OCI-LY1 (cell line): ENCODE measurements at regions not wholly inside any gene's neighbourhood (a gene's known extent, or its start where the extent isn't known, plus 50 kb on each side); places are given as distances from the start of the nearest gene placed in this dataset.

Source experiments
- H2AFZ ChIP-seq: fragments of 200-600 bp; sonication (generic), shearing (Covaris generic); 2 replicates; pipeline ENCODE4 v1.6.0; 2014; ENCODE audit warnings: antibody characterized with exemption, mild to moderate bottlenecking, low read length
- H3F3A ChIP-seq: fragments of 200-600 bp; sonication (generic), shearing (Covaris generic); 2 replicates; pipeline ENCODE4 v1.6.0; 2014; ENCODE audit warnings: mild to moderate bottlenecking, antibody characterized with exemption, low read length, moderate library complexity; ENCODE audit not compliant: insufficient read depth
- H3K27ac ChIP-seq: fragments of 200-600 bp; sonication (generic); 2 replicates; pipeline ENCODE4 v1.5.1; 2014; ENCODE audit warnings: low read length, mixed run types, mild to moderate bottlenecking, low read depth; ENCODE audit not compliant: poor library complexity, severe bottlenecking
- H3K27me3 ChIP-seq: fragments of 200-600 bp; sonication (generic); 2 replicates; pipeline ENCODE4 v1.6.0; 2014; ENCODE audit warnings: antibody characterized with exemption, mild to moderate bottlenecking, low read length, moderate library complexity; ENCODE audit not compliant: insufficient read depth
- H3K36me3 ChIP-seq: fragments of 200-600 bp; sonication (generic); 2 replicates; pipeline ENCODE4 v1.6.1; 2014; ENCODE audit warnings: mild to moderate bottlenecking, antibody characterized with exemption, low read length, moderate library complexity, mixed read lengths; ENCODE audit not compliant: insufficient read depth
- H3K4me1 ChIP-seq: fragments of 200-600 bp; sonication (generic); 2 replicates; pipeline ENCODE4 v1.5.1; 2014; ENCODE audit warnings: mild to moderate bottlenecking, low read length, moderate library complexity; ENCODE audit not compliant: insufficient read depth, severe bottlenecking
- H3K4me2 ChIP-seq: fragments of 200-600 bp; sonication (generic), shearing (Covaris generic); 2 replicates; pipeline ENCODE4 v1.6.1; 2014; ENCODE audit warnings: low read length
- H3K4me3 ChIP-seq: fragments of 200-600 bp; sonication (generic); 2 replicates; pipeline ENCODE4 v1.5.1; 2014; ENCODE audit warnings: low read length, low read depth, mild to moderate bottlenecking, mixed read lengths; ENCODE audit not compliant: poor library complexity, severe bottlenecking
- H3K79me2 ChIP-seq: fragments of 200-600 bp; shearing (Covaris generic); 2 replicates; pipeline ENCODE4 v1.6.1; 2016; ENCODE audit warnings: mixed run types, low read length, mixed read lengths; ENCODE audit not compliant: insufficient read depth
- H3K9ac ChIP-seq: fragments of 200-600 bp; sonication (generic), shearing (Covaris generic); 2 replicates; pipeline ENCODE4 v1.6.1; 2014; ENCODE audit warnings: mild to moderate bottlenecking, low read length, mixed read lengths
- H3K9me2 ChIP-seq: fragments of 200-600 bp; sonication (generic), shearing (Covaris generic); 2 replicates; pipeline ENCODE4 v1.6.1; 2014; ENCODE audit warnings: low read depth, mild to moderate bottlenecking, low read length, mixed read lengths
- H3K9me3 ChIP-seq: fragments of 200-600 bp; shearing (Covaris generic); 2 replicates; pipeline ENCODE4 v1.6.1; 2014; ENCODE audit warnings: low read length, mixed read lengths
- H4K20me1 ChIP-seq: fragments of 200-600 bp; sonication (generic), shearing (Covaris generic); 2 replicates; pipeline ENCODE4 v1.6.0; 2016; ENCODE audit warnings: mild to moderate bottlenecking, low read length; ENCODE audit not compliant: insufficient read depth
- CTCF ChIP-seq: fragments of 200-600 bp; sonication (generic), shearing (Covaris generic); IDR thresholded peaks from 2 replicates; pipeline ENCODE4 v1.5.1; 2017; ENCODE audit warnings: mild to moderate bottlenecking, antibody characterized with exemption, low read length, moderate library complexity, mixed read lengths
- EZH2 ChIP-seq: fragments of 200-600 bp; sonication (generic), shearing (Covaris generic); IDR thresholded peaks from 2 replicates; pipeline ENCODE4 v1.8.0; 2017; ENCODE audit warnings: borderline replicate concordance, mixed run types, mild to moderate bottlenecking, antibody characterized with exemption, low read length, moderate library complexity, mixed read lengths

- H3K27me3 ChIP-seq, result no peaks in the 10 kb centered on the region
- H3K4me3 ChIP-seq, result no peak overlapping the region
- H3K9me2 ChIP-seq, result no peaks in the 10 kb centered on the region
- no peaks in the 10 kb centered on the region for H3K4me1 ChIP-seq
- no peak overlapping the region for H2AFZ ChIP-seq
- no peaks in the 10 kb centered on the region for H4K20me1 ChIP-seq
- H3K4me2 ChIP-seq, result no peak overlapping the region
- H3K27ac ChIP-seq, result no peak overlapping the region
- H3K9ac ChIP-seq, result no peak overlapping the region
- H3K36me3 ChIP-seq, result no peaks in the 10 kb centered on the region
- H3K9me3 ChIP-seq, result no peaks in the 10 kb centered on the region
- no peaks in the 10 kb centered on the region for H3F3A ChIP-seq
- H3K79me2 ChIP-seq, result no peaks in the 10 kb centered on the region
- TF ChIP-seq CTCF (no peak), EZH2 (no peak)
Measured at GRCh38 chr4:4693755-4694295, 152.0 kb upstream of the STX18 start.

GRCh38 chr4:4693258-4693657 lies 151.4 kb upstream of the STX18 start:
- Histone ChIP-seq H3K79me2 (no peaks in the 10 kb centered on the region), H4K20me1 (no peaks in the 10 kb centered on the region), H3K4me2 (no peak overlapping the region), H3K9me3 (no peaks in the 10 kb centered on the region), H2AFZ (no peak overlapping the region), H3K4me1 (no peaks in the 10 kb centered on the region), H3K36me3 (no peaks in the 10 kb centered on the region), H3K9me2 (no peaks in the 10 kb centered on the region), H3K27ac (no peak overlapping the region), H3K9ac (no peak overlapping the region), H3K27me3 (no peaks in the 10 kb centered on the region), H3F3A (no peaks in the 10 kb centered on the region), H3K4me3 (no peak overlapping the region)
- no peak for TF ChIP-seq CTCF

GRCh38 chr4:4690854-4691253 lies 149.0 kb upstream of the STX18 start:
- no peak overlapping the region for H3K4me2 ChIP-seq
- no peaks in the 10 kb centered on the region for H3K9me3 ChIP-seq
- no peaks in the 10 kb centered on the region for H3F3A ChIP-seq
- no peak overlapping the region for H3K27ac ChIP-seq
- no peaks in the 10 kb centered on the region for H3K4me1 ChIP-seq
- no peak overlapping the region for H3K9ac ChIP-seq
- H3K36me3 ChIP-seq, result no peaks in the 10 kb centered on the region
- H3K27me3 ChIP-seq, result no peaks in the 10 kb centered on the region
- TF ChIP-seq CTCF (no peak), EZH2 (no peak)
- H3K79me2 ChIP-seq, result no peaks in the 10 kb centered on the region
- H3K9me2 ChIP-seq, result no peaks in the 10 kb centered on the region
- no peak overlapping the region for H2AFZ ChIP-seq
- H3K4me3 ChIP-seq, result no peak overlapping the region
- no peaks in the 10 kb centered on the region for H4K20me1 ChIP-seq
